Activated CD4-positive, alpha-beta T cell treated with anti-CD3 and anti-CD28 coated beads for 36 hours (primary cell): ENCODE measurements at regions not wholly inside any gene's neighbourhood (a gene's known extent, or its start where the extent isn't known, plus 50 kb on each side); places are given as distances from the start of the nearest gene placed in this dataset.

Experiments used
- ATAC-seq: fragments of 200-7000 bp; cut with Tn5 transposase; one replicate; pipeline ENCODE4 v1.10.0; 2021; ENCODE audit warnings: mild to moderate bottlenecking, moderate library complexity
- CTCF ChIA-PET: fragments of 350-600 bp; sonication (Branson Sonifier 250); formaldehyde crosslinking; loops from one replicate; lab custom pipeline; 2021; ENCODE audit warnings: antibody characterized with exemption; lab: Charles Lee
- POLR2A ChIA-PET: fragments of 350-600 bp; sonication (Branson Sonifier 250); formaldehyde crosslinking; loops from one replicate; lab custom pipeline; 2021; ENCODE audit warnings: antibody characterized with exemption, inconsistent platforms; lab: Charles Lee
- DNase-seq: peaks from one replicate; pipeline ENCODE4 v3.0.0-alpha.2; 2020
- H3K27ac Mint-ChIP-seq: one replicate; pipeline ENCODE4 v1.8.0; 2021; ENCODE audit warnings: mixed read lengths
- H3K27me3 Mint-ChIP-seq: one replicate; pipeline ENCODE4 v1.8.0; 2021; ENCODE audit warnings: mixed read lengths
- H3K36me3 Mint-ChIP-seq: one replicate; pipeline ENCODE4 v1.8.0; 2021; ENCODE audit warnings: low read depth, mixed read lengths
- H3K4me1 Mint-ChIP-seq: one replicate; pipeline ENCODE4 v1.8.0; 2021; ENCODE audit warnings: mixed read lengths
- H3K4me3 Mint-ChIP-seq: one replicate; pipeline ENCODE4 v1.8.0; 2021; ENCODE audit warnings: mild to moderate bottlenecking, moderate library complexity, mixed read lengths
- H3K9me3 Mint-ChIP-seq: one replicate; pipeline ENCODE4 v1.8.0; 2021; ENCODE audit warnings: low read depth, mixed read lengths
- intact Hi-C, 2 experiments: fragments of 100-400 bp; cut with DNase I in 1 of 2; cut with micrococcal nuclease in 1 of 2; formaldehyde crosslinking; loops; one replicate each; pipeline versions ENCODE4 v1.14.2 to v1.15.1; 2022 to 2024; cut with DNase I, micrococcal nuclease

DNA sequence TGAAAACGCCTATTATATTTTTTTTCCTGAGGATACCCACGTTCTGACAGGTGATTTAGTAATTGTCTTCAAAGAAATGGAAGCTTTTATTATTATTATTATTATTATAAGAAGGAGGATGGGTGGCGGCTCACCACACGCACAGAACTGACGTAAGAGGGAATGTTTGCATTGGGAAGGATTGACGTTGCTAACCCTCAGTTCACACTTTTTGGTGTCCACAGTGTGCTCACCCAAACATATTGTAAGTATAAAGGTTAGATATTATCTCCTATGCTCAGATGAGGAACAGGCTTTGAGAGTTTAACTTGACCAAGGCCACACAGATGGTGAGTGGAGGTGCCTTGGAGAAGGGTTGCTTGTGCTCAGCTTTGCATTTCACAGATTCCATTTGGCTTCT, 533.5 kb upstream of the TBL1XR1 start:
- Mint-ChIP-seq H3K36me3 (no peaks in the 10 kb centered on the region), H3K4me1 (peaks cover 2% of the 10 kb centered on the region), H3K27me3 (no peaks in the 10 kb centered on the region), H3K4me3 (no peak overlapping the region), H3K9me3 (peaks cover 3% of the 10 kb centered on the region), H3K27ac (no peak overlapping the region)
- intact Hi-C loops = no loop called here
- ATAC-seq (no peak), DNase-seq (no peak)
- ChIA-PET POLR2A (no interaction called here), CTCF (interaction anchor here (0.7 kb wide), 1 partner anchor 690 kb away, joined by 3 read pairs; no protein-coding TSS in a partner anchor)

- CTCF ChIA-PET = interaction anchor here (0.7 kb wide), 1 partner anchor 689 kb away, joined by 3 read pairs; no protein-coding TSS in a partner anchor
- H3K9me3 Mint-ChIP-seq = peaks cover 3% of the 10 kb centered on the region
- POLR2A ChIA-PET = no interaction called here
These were observed 534.5 kb upstream of the TBL1XR1 start for GRCh38 chr3:177731644-177732268.

GRCh38 chr3:177733233-177733632, 536.0 kb upstream of the TBL1XR1 start:
- no peak for DNase-seq
- intact Hi-C loops = no loop called here
- POLR2A ChIA-PET = no interaction called here
- peaks cover 2% of the 10 kb centered on the region for H3K9me3 Mint-ChIP-seq
- H3K36me3 Mint-ChIP-seq = no peaks in the 10 kb centered on the region
- no peak overlapping the region for H3K27ac Mint-ChIP-seq
- H3K4me3 Mint-ChIP-seq = no peak overlapping the region
- no peak for ATAC-seq
- H3K4me1 Mint-ChIP-seq = peaks cover 2% of the 10 kb centered on the region
- CTCF ChIA-PET = interaction anchor here (0.6 kb wide), 1 partner anchor 520 kb away, joined by 3 read pairs; no protein-coding TSS in a partner anchor
- no peaks in the 10 kb centered on the region for H3K27me3 Mint-ChIP-seq

More at GRCh38 chr3:177731644-177732268, 534.5 kb upstream of the TBL1XR1 start:
- Mint-ChIP-seq H3K36me3 (no peaks in the 10 kb centered on the region), H3K4me1 (peaks cover 2% of the 10 kb centered on the region), H3K27ac (no peak overlapping the region), H3K4me3 (no peak overlapping the region), H3K27me3 (no peaks in the 10 kb centered on the region)
- ATAC-seq = no peak
- intact Hi-C loops = no loop called here
- no peak for DNase-seq

GRCh38 chr3:177733936-177734335, 536.7 kb upstream of the TBL1XR1 start:
- ChIA-PET POLR2A (no interaction called here), CTCF (no interaction called here)
- H3K4me3 Mint-ChIP-seq = no peak overlapping the region
- DNase-seq (no peak), ATAC-seq (no peak)
- peaks cover 2% of the 10 kb centered on the region for H3K4me1 Mint-ChIP-seq
- no peaks in the 10 kb centered on the region for H3K9me3 Mint-ChIP-seq
- no peak overlapping the region for H3K27ac Mint-ChIP-seq
- intact Hi-C loops = no loop called here
- H3K27me3 Mint-ChIP-seq = no peaks in the 10 kb centered on the region
- H3K36me3 Mint-ChIP-seq = no peaks in the 10 kb centered on the region

DNA sequence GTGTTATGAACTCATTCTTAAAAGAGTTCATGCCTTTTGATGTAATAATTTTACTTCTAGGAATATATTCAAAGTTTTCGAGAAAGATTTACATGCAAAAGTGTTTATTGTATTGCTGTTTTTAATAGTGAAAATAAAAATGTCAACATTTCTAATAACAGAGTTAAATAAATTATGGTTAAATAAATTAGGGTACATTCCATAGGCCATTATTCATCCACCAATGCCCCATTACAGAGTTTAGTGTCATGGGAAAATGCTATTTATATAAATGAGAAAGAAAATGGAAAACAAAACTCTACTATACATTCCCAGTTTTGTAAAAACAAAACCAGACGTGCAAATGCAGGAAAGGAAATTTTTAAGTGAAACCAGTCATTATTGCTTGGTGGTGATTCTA, 538.1 kb upstream of the TBL1XR1 start:
- intact Hi-C loops = no loop called here
- Mint-ChIP-seq H3K9me3 (no peaks in the 10 kb centered on the region), H3K4me1 (peaks cover 2% of the 10 kb centered on the region), H3K36me3 (no peaks in the 10 kb centered on the region), H3K27ac (no peak overlapping the region), H3K4me3 (no peak overlapping the region), H3K27me3 (no peaks in the 10 kb centered on the region)
- CTCF ChIA-PET = no interaction called here
- DNase-seq (no peak), ATAC-seq (no peak)
- POLR2A ChIA-PET = no interaction called here

- intact Hi-C loops = no loop called here
- Mint-ChIP-seq H3K4me1 (no peaks in the 10 kb centered on the region), H3K27me3 (no peaks in the 10 kb centered on the region), H3K27ac (no peak overlapping the region), H3K9me3 (no peaks in the 10 kb centered on the region), H3K4me3 (no peak overlapping the region), H3K36me3 (no peaks in the 10 kb centered on the region)
- DNase-seq (no peak), ATAC-seq (no peak)
- CTCF ChIA-PET = no interaction called here
- POLR2A ChIA-PET = no interaction called here
These were observed 542.2 kb upstream of the TBL1XR1 start for GRCh38 chr3:177739461-177739860.

- intact Hi-C loops = no loop called here
- DNase-seq = no peak
- H3K27ac Mint-ChIP-seq = no peak overlapping the region
- ChIA-PET CTCF (no interaction called here), POLR2A (no interaction called here)
- H3K4me3 Mint-ChIP-seq = no peak overlapping the region
- H3K27me3 Mint-ChIP-seq = no peaks in the 10 kb centered on the region
- no peaks in the 10 kb centered on the region for H3K9me3 Mint-ChIP-seq
- no peaks in the 10 kb centered on the region for H3K4me1 Mint-ChIP-seq
- H3K36me3 Mint-ChIP-seq = no peaks in the 10 kb centered on the region
- ATAC-seq = no peak
These were observed 543.0 kb upstream of the TBL1XR1 start for GRCh38 chr3:177740254-177740653.

DNA sequence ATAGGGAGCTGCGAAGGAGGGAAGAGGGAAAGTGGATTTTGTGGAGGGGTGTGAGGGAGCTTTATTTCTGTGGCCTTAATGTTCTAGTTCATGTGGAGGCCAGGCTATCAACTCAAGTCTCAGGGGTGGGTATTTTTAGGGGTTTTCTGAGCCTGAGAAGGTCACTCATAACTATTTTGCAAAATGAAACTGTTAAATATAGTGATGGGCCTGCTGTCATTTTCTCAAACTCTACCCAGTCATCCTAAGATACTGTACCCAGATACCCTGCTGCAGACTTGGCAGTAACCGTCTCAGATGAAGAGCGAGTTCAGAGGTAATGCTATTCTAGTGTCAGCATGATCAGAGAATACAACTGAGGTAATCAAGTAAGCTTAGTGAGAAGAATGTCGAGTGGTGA, 545.0 kb upstream of the TBL1XR1 start:
- CTCF ChIA-PET = no interaction called here
- intact Hi-C loops = no loop called here
- no peaks in the 10 kb centered on the region for H3K4me1 Mint-ChIP-seq
- DNase-seq = no peak
- no peak overlapping the region for H3K27ac Mint-ChIP-seq
- POLR2A ChIA-PET = no interaction called here
- H3K4me3 Mint-ChIP-seq = no peak overlapping the region
- no peak for ATAC-seq
- H3K27me3 Mint-ChIP-seq = no peaks in the 10 kb centered on the region
- H3K9me3 Mint-ChIP-seq = no peaks in the 10 kb centered on the region
- H3K36me3 Mint-ChIP-seq = no peaks in the 10 kb centered on the region

DNA sequence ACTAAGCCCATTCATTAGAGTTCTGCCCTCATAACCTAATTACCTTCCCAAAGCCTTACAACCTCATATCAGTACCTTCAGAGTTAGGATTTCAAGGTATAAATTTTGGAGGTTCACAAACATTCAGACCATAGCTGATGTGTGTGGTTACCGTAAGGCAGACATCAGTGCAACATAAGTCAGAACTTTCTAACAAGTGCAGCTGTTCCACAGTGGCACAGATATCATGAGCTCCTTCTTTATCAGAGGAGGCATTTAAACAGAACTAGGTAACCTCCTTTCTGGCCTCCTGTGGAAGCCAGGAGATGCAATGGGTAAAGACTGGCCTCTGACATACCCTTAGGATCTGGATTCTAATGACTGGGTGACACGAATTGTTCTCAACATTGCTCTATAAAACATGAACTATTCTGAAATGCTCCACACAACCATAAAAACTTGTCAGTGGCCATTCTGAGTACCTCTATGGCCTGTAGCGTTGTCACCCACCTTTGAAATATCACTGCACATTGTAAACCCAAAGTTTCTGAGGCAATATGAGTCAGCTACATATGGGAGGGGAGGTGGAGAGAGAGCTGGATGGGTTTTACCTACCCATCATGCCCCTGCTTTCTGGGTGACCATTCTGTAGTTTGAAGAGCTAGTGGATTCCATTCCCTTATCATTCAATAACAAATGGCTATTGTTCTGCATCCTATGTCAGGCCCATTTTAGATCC, 546.0 kb upstream of the TBL1XR1 start:
- Mint-ChIP-seq H3K4me1 (no peaks in the 10 kb centered on the region), H3K9me3 (no peaks in the 10 kb centered on the region), H3K4me3 (no peak overlapping the region), H3K27me3 (no peaks in the 10 kb centered on the region), H3K36me3 (no peaks in the 10 kb centered on the region), H3K27ac (no peak overlapping the region)
- ATAC-seq (no peak), DNase-seq (no peak)
- CTCF ChIA-PET = interaction anchor here (0.6 kb wide), 1 partner anchor 69 kb away, joined by 3 read pairs; no protein-coding TSS in a partner anchor
- POLR2A ChIA-PET = no interaction called here
- intact Hi-C loops = no loop called here

DNA sequence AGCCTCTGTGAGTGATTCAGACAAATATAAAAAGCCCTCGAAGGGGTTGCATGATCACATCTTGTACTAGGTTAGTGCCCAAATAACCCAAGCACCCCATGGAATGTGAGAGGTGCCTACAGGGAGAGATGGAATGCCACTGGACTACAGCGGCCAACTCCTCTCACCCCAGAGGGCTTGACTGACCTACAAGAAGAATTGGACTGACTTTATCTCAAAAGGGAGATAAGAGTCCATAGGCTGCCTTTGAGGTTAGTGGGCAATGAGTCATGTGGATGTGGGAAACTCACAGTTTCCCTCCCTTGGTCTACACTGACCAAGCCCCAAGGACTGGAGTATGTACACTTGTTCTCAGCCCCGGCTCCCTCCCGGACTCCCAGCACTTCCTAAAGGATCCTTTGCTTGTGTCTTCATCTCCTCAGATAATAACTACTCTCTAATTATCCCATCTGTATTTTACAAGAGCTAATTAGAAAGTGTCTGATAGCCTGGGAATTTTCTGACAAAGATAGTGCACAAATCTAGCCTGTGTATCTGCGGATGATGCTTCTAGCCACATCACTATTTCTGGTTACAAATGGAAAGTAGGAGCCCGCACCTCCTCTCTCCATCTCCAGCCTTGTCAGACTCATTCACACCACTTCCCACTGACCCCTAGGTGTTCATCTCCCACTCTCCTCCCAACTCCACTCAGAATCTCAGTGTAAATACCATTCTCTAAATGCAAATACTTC, 547.8 kb upstream of the TBL1XR1 start:
- intact Hi-C loops = no loop called here
- ATAC-seq (no peak), DNase-seq (no peak)
- Mint-ChIP-seq H3K27ac (no peak overlapping the region), H3K9me3 (no peaks in the 10 kb centered on the region), H3K27me3 (no peaks in the 10 kb centered on the region), H3K36me3 (no peaks in the 10 kb centered on the region), H3K4me3 (no peak overlapping the region), H3K4me1 (no peaks in the 10 kb centered on the region)
- POLR2A ChIA-PET = no interaction called here
- CTCF ChIA-PET = no interaction called here

- Mint-ChIP-seq H3K9me3 (no peaks in the 10 kb centered on the region), H3K27ac (no peak overlapping the region), H3K4me1 (no peaks in the 10 kb centered on the region), H3K27me3 (no peaks in the 10 kb centered on the region), H3K36me3 (no peaks in the 10 kb centered on the region), H3K4me3 (no peak overlapping the region)
- ATAC-seq (no peak), DNase-seq (no peak)
- intact Hi-C loops = no loop called here
- ChIA-PET CTCF (no interaction called here), POLR2A (no interaction called here)
These were observed 548.3 kb upstream of the TBL1XR1 start for GRCh38 chr3:177745607-177746005.
